ENCODE measurements at regions not wholly inside any gene's neighbourhood (a gene's known extent, or its start where the extent isn't known, plus 50 kb on each side); places are given as distances from the start of the nearest gene placed in this dataset.

DNA sequence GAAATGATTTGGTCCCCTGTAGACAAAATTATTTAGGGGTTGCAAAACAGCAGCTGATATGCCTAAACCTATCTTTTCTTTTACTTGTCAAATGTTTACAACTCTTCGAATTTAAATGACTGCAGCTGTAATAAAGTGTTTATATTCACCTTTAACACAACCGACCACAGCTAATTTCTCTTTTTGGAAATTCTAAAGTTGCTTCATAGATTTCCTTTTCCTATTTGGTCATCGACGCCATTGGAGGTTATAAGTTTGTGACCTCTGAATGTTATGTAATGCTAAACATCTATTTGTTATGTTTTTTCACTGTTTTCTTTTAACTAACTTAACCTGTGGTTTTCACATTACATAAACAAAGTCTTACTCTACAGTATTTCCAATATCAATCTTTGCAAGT is 1094.9 kb upstream of the EPHA6 start:
- TF ChIP-seq, protein P1, sequence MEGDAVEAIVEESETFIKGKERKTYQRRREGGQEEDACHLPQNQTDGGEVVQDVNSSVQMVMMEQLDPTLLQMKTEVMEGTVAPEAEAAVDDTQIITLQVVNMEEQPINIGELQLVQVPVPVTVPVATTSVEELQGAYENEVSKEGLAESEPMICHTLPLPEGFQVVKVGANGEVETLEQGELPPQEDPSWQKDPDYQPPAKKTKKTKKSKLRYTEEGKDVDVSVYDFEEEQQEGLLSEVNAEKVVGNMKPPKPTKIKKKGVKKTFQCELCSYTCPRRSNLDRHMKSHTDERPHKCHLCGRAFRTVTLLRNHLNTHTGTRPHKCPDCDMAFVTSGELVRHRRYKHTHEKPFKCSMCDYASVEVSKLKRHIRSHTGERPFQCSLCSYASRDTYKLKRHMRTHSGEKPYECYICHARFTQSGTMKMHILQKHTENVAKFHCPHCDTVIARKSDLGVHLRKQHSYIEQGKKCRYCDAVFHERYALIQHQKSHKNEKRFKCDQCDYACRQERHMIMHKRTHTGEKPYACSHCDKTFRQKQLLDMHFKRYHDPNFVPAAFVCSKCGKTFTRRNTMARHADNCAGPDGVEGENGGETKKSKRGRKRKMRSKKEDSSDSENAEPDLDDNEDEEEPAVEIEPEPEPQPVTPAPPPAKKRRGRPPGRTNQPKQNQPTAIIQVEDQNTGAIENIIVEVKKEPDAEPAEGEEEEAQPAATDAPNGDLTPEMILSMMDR (conservative IDR thresholded peaks at IDR 0.05; ENCODE audit: low read depth in 2 of 2) = no peak
- TF ChIP-seq, protein P2, sequence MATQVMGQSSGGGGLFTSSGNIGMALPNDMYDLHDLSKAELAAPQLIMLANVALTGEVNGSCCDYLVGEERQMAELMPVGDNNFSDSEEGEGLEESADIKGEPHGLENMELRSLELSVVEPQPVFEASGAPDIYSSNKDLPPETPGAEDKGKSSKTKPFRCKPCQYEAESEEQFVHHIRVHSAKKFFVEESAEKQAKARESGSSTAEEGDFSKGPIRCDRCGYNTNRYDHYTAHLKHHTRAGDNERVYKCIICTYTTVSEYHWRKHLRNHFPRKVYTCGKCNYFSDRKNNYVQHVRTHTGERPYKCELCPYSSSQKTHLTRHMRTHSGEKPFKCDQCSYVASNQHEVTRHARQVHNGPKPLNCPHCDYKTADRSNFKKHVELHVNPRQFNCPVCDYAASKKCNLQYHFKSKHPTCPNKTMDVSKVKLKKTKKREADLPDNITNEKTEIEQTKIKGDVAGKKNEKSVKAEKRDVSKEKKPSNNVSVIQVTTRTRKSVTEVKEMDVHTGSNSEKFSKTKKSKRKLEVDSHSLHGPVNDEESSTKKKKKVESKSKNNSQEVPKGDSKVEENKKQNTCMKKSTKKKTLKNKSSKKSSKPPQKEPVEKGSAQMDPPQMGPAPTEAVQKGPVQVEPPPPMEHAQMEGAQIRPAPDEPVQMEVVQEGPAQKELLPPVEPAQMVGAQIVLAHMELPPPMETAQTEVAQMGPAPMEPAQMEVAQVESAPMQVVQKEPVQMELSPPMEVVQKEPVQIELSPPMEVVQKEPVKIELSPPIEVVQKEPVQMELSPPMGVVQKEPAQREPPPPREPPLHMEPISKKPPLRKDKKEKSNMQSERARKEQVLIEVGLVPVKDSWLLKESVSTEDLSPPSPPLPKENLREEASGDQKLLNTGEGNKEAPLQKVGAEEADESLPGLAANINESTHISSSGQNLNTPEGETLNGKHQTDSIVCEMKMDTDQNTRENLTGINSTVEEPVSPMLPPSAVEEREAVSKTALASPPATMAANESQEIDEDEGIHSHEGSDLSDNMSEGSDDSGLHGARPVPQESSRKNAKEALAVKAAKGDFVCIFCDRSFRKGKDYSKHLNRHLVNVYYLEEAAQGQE (IDR thresholded peaks at IDR 0.05; ENCODE audit: unreplicated experiment) = no peak

Measured in GM23338 (cell line).